Uterus (tissue), 2 donors: ENCODE measurements at regions not wholly inside any gene's neighbourhood (a gene's known extent, or its start where the extent isn't known, plus 50 kb on each side); places are given as distances from the start of the nearest gene placed in this dataset.
"Not testable (repeated sequence)": the region's sequence is repeated elsewhere in the genome, so short reads cannot be mapped to it uniquely, and the experiment has no call there.

ENCODE experiments used
- POLR2A ChIP-seq, 2 donors: fragments of 450-650 bp; IDR thresholded peaks; one replicate each; pipeline ENCODE4 v1.6.1; 2016; ENCODE audit warnings: antibody characterized with exemption in 2 of 2, mild to moderate bottlenecking in 1 of 2, moderate library complexity in 1 of 2
- TF ChIP-seq, protein P1 (sequence below), 4 experiments: fragments of 200-600 bp in 2 of 4; fragments of 450-650 bp in 2 of 4; sonication (generic) in 2 of 4; IDR thresholded peaks; one replicate each; pipeline ENCODE4 v1.5.1; 2016 to 2019; ENCODE audit warnings: antibody characterized with exemption in 4 of 4, mild to moderate bottlenecking in 2 of 4, moderate library complexity in 1 of 4

DNA sequence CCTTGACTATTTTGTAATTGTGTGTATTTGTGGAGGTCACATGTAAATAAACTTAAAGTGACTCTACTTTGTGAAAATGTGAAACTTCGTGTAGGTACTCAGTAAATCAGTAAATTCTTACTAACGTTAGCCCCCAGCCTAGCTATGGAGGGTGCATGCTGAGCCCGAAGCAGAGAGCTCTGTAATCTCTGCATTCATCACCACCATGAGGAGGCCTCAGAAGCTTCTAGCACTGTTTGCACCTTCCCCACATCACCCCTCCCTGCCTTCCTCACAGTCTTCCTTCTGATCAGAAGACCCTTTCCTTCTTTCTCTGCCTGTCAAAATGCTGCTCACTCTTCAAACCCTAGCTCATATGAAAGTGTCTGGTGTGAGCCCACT is 73.3 kb upstream of the LPCAT1 start:
- not testable (repeated sequence) for TF ChIP-seq POLR2A (IDR thresholded peaks at IDR 0.05)
- TF ChIP-seq, protein P1, sequence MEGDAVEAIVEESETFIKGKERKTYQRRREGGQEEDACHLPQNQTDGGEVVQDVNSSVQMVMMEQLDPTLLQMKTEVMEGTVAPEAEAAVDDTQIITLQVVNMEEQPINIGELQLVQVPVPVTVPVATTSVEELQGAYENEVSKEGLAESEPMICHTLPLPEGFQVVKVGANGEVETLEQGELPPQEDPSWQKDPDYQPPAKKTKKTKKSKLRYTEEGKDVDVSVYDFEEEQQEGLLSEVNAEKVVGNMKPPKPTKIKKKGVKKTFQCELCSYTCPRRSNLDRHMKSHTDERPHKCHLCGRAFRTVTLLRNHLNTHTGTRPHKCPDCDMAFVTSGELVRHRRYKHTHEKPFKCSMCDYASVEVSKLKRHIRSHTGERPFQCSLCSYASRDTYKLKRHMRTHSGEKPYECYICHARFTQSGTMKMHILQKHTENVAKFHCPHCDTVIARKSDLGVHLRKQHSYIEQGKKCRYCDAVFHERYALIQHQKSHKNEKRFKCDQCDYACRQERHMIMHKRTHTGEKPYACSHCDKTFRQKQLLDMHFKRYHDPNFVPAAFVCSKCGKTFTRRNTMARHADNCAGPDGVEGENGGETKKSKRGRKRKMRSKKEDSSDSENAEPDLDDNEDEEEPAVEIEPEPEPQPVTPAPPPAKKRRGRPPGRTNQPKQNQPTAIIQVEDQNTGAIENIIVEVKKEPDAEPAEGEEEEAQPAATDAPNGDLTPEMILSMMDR (IDR thresholded peaks at IDR 0.05), result not testable (repeated sequence)
